ENCODE measurements at regions not wholly inside any gene's neighbourhood (a gene's known extent, or its start where the extent isn't known, plus 50 kb on each side); places are given as distances from the start of the nearest gene placed in this dataset.
A peak's percentile ranks its signal among the peaks of the same experiment; 100 is the strongest.

GRCh38 chr7:88396295-88396947, 89.7 kb upstream of the STEAP4 start:
- Mint-ChIP-seq H3K36me3 (no peaks in the 10 kb centered on the region), H3K9me3 (no peaks in the 10 kb centered on the region), H3K4me1 (no peaks in the 10 kb centered on the region), H3K27ac (no peak overlapping the region), H3K27me3 (ENCODE audit: low read depth in 2 of 2) (no peaks in the 10 kb centered on the region), H3K4me3 (no peak overlapping the region)
- DNase-seq (no peak), ATAC-seq (no peak)
- TF ChIP-seq, protein P1, sequence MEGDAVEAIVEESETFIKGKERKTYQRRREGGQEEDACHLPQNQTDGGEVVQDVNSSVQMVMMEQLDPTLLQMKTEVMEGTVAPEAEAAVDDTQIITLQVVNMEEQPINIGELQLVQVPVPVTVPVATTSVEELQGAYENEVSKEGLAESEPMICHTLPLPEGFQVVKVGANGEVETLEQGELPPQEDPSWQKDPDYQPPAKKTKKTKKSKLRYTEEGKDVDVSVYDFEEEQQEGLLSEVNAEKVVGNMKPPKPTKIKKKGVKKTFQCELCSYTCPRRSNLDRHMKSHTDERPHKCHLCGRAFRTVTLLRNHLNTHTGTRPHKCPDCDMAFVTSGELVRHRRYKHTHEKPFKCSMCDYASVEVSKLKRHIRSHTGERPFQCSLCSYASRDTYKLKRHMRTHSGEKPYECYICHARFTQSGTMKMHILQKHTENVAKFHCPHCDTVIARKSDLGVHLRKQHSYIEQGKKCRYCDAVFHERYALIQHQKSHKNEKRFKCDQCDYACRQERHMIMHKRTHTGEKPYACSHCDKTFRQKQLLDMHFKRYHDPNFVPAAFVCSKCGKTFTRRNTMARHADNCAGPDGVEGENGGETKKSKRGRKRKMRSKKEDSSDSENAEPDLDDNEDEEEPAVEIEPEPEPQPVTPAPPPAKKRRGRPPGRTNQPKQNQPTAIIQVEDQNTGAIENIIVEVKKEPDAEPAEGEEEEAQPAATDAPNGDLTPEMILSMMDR (IDR thresholded peaks at IDR 0.05) = no peak
- H3K27me3 ChIP-seq (ENCODE audit: control insufficient read depth, insufficient read depth, low read length) = no peaks in the 10 kb centered on the region
- 28% methylated on average over 2 of the region's 2 CpGs for WGBS (ENCODE audit: insufficient coverage)
- H3K36me3 ChIP-seq (ENCODE audit: control insufficient read depth, insufficient read depth, low read length) = no peaks in the 10 kb centered on the region
- intact Hi-C loops (cut with micrococcal nuclease) = no loop called here
- H3K4me1 ChIP-seq (ENCODE audit: control insufficient read depth, insufficient read depth, low read length) = no peaks in the 10 kb centered on the region
- H3K9me3 ChIP-seq (ENCODE audit: control insufficient read depth, insufficient read depth, low read length) = no peaks in the 10 kb centered on the region
- H3K27ac ChIP-seq (ENCODE audit: low read length) = no peak overlapping the region
- no peak overlapping the region for H3K4me3 ChIP-seq (ENCODE audit: low read length)

DNA sequence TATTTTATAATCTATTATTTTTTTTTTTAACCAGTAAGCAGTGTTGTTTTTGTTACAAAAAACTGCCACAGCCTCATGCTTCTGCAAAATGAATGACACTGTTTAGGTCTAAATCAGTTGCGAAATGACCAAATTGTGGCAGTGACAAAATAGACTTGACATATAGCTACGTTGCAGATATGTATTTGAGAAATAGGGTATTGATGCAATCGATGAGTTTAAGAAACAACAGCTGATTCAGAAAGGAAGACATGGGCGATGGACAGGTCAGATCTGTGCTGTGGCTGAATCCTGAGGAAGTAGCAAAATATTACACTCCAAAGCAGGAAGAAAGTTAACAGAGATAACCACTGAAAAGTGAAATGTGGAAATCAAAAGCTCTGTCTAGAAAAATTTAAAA, 89.0 kb upstream of the STEAP4 start:
- H3K9me3 Mint-ChIP-seq = no peaks in the 10 kb centered on the region
- 37% methylated on average over 4 of the region's 4 CpGs for WGBS (ENCODE audit: insufficient coverage)
- TF ChIP-seq, protein P1 (IDR thresholded peaks at IDR 0.05) = no peak
- Histone ChIP-seq H3K36me3 (ENCODE audit: control insufficient read depth, insufficient read depth, low read length) (no peaks in the 10 kb centered on the region), H3K27ac (ENCODE audit: low read length) (no peak overlapping the region), H3K27me3 (ENCODE audit: control insufficient read depth, insufficient read depth, low read length) (no peaks in the 10 kb centered on the region), H3K4me3 (ENCODE audit: low read length) (no peak overlapping the region), H3K4me1 (ENCODE audit: control insufficient read depth, insufficient read depth, low read length) (no peaks in the 10 kb centered on the region), H3K9me3 (ENCODE audit: control insufficient read depth, insufficient read depth, low read length) (no peaks in the 10 kb centered on the region)
- intact Hi-C loops (cut with micrococcal nuclease) = no loop called here
- no peaks in the 10 kb centered on the region for H3K4me1 Mint-ChIP-seq
- no peaks in the 10 kb centered on the region for H3K36me3 Mint-ChIP-seq
- H3K27me3 Mint-ChIP-seq (ENCODE audit: low read depth in 2 of 2) = no peaks in the 10 kb centered on the region
- H3K4me3 Mint-ChIP-seq = no peak overlapping the region
- no peak for DNase-seq
- no peak overlapping the region for H3K27ac Mint-ChIP-seq
- peak in 1 of 3 donors; percentile 44 for ATAC-seq

- H3K36me3 Mint-ChIP-seq = no peaks in the 10 kb centered on the region
- no peak overlapping the region for H3K4me3 Mint-ChIP-seq
- H3K4me1 Mint-ChIP-seq = no peaks in the 10 kb centered on the region
- H3K4me3 ChIP-seq (ENCODE audit: low read length) = no peak overlapping the region
- H3K9me3 Mint-ChIP-seq = peaks cover 0 to 2% of the 10 kb centered on the region in 2 donors
- no peaks in the 10 kb centered on the region for H3K9me3 ChIP-seq (ENCODE audit: control insufficient read depth, insufficient read depth, low read length)
- H3K4me1 ChIP-seq (ENCODE audit: control insufficient read depth, insufficient read depth, low read length) = no peaks in the 10 kb centered on the region
- H3K27me3 ChIP-seq (ENCODE audit: control insufficient read depth, insufficient read depth, low read length) = no peaks in the 10 kb centered on the region
- H3K27ac ChIP-seq (ENCODE audit: low read length) = no peak overlapping the region
- H3K27me3 Mint-ChIP-seq (ENCODE audit: low read depth in 2 of 2) = no peaks in the 10 kb centered on the region
- H3K27ac Mint-ChIP-seq = no peak overlapping the region
- ATAC-seq (no peak), DNase-seq (no peak)
- intact Hi-C loops (cut with micrococcal nuclease) = no loop called here
- no peaks in the 10 kb centered on the region for H3K36me3 ChIP-seq (ENCODE audit: control insufficient read depth, insufficient read depth, low read length)
- TF ChIP-seq, protein P1 (IDR thresholded peaks at IDR 0.05) = no peak
Measured at GRCh38 chr7:88391247-88391646, 84.6 kb upstream of the STEAP4 start.

GRCh38 chr7:88387368-88387767, 80.7 kb upstream of the STEAP4 start:
- no peaks in the 10 kb centered on the region for H3K36me3 Mint-ChIP-seq
- no peak for ATAC-seq

More at GRCh38 chr7:88387368-88387767, 80.7 kb upstream of the STEAP4 start:
- H3K4me3 Mint-ChIP-seq = no peak overlapping the region
- Histone ChIP-seq H3K36me3 (ENCODE audit: control insufficient read depth, insufficient read depth, low read length) (no peaks in the 10 kb centered on the region), H3K4me3 (ENCODE audit: low read length) (no peak overlapping the region), H3K4me1 (ENCODE audit: control insufficient read depth, insufficient read depth, low read length) (no peaks in the 10 kb centered on the region), H3K27me3 (ENCODE audit: control insufficient read depth, insufficient read depth, low read length) (no peaks in the 10 kb centered on the region), H3K9me3 (ENCODE audit: control insufficient read depth, insufficient read depth, low read length) (no peaks in the 10 kb centered on the region), H3K27ac (ENCODE audit: low read length) (no peak overlapping the region)
- peaks cover 0 to 2% of the 10 kb centered on the region in 2 donors for H3K9me3 Mint-ChIP-seq
- H3K4me1 Mint-ChIP-seq = no peaks in the 10 kb centered on the region
- no peaks in the 10 kb centered on the region for H3K27me3 Mint-ChIP-seq (ENCODE audit: low read depth in 2 of 2)
- no peak overlapping the region for H3K27ac Mint-ChIP-seq
- DNase-seq = no peak
- intact Hi-C loops (cut with micrococcal nuclease) = no loop called here
- 90% methylated on average over 3 of the region's 3 CpGs for WGBS (ENCODE audit: insufficient coverage)
- TF ChIP-seq, protein P1 (IDR thresholded peaks at IDR 0.05) = no peak
